ENCODE measurements at regions not wholly inside any gene's neighbourhood (a gene's known extent, or its start where the extent isn't known, plus 50 kb on each side); places are given as distances from the start of the nearest gene placed in this dataset.
A peak's percentile ranks its signal among the peaks of the same experiment; 100 is the strongest.
"Not testable (repeated sequence)": the region's sequence is repeated elsewhere in the genome, so short reads cannot be mapped to it uniquely, and the experiment has no call there.

- Histone ChIP-seq H3K9ac (ENCODE audit: low read length) (no peak overlapping the region), H3K36me3 (ENCODE audit: insufficient read depth, low read length) (no peaks in the 10 kb centered on the region), H3K4me3 (ENCODE audit: insufficient read depth, low read depth, low read length) (no peak overlapping the region), H4K20me1 (ENCODE audit: insufficient read depth, low read length) (no peaks in the 10 kb centered on the region), H3K4me2 (ENCODE audit: low read length) (no peak overlapping the region), H2AFZ (ENCODE audit: low read depth, low read length) (no peak overlapping the region), H3K9me3 (ENCODE audit: insufficient read depth, low read depth, low read length) (no peaks in the 10 kb centered on the region), H3K79me2 (ENCODE audit: insufficient read depth, low read length) (no peaks in the 10 kb centered on the region), H3K4me1 (ENCODE audit: insufficient read depth, low read length) (peaks cover 4% of the 10 kb centered on the region), H3K27me3 (ENCODE audit: insufficient read depth, low read length) (peaks cover 15% of the 10 kb centered on the region), H3K27ac (ENCODE audit: low read depth, low read length) (no peak overlapping the region)
- H3K36me3 Mint-ChIP-seq (ENCODE audit: low read depth, unreplicated experiment): no peaks in the 10 kb centered on the region
- DNase-seq (ENCODE audit: low read depth): no peak
- FAIRE-seq: no peak
- peaks cover 5% of the 10 kb centered on the region for H3K4me1 Mint-ChIP-seq (ENCODE audit: low read depth, unreplicated experiment)
- H3K27ac Mint-ChIP-seq (ENCODE audit: unreplicated experiment): no peak overlapping the region
- H3K9me3 Mint-ChIP-seq (ENCODE audit: unreplicated experiment): peaks cover 5% of the 10 kb centered on the region
- TF ChIP-seq EZH2 (IDR thresholded peaks at IDR 0.05; ENCODE audit: insufficient read depth, low read length): no peak
- H3K4me3 Mint-ChIP-seq (ENCODE audit: unreplicated experiment): no peak overlapping the region
- H3K27me3 Mint-ChIP-seq (ENCODE audit: low read depth, unreplicated experiment): peaks cover 20% of the 10 kb centered on the region
Measured at GRCh38 chr9:113738893-113739604, 137.1 kb upstream of the ZNF618 start.

GRCh38 chr9:113739605-113740507, 136.3 kb upstream of the ZNF618 start:
- not testable (repeated sequence) for H3K9me3 ChIP-seq (ENCODE audit: insufficient read depth, low read depth, low read length); H3K27ac ChIP-seq (ENCODE audit: low read depth, low read length); H3K36me3 ChIP-seq (ENCODE audit: insufficient read depth, low read length); H3K4me1 Mint-ChIP-seq (ENCODE audit: low read depth, unreplicated experiment); DNase-seq (ENCODE audit: low read depth); H3K4me3 Mint-ChIP-seq (ENCODE audit: unreplicated experiment); H3K9ac ChIP-seq (ENCODE audit: low read length); H3K4me2 ChIP-seq (ENCODE audit: low read length); H3K4me1 ChIP-seq (ENCODE audit: insufficient read depth, low read length); H3K4me3 ChIP-seq (ENCODE audit: insufficient read depth, low read depth, low read length); H3K9me3 Mint-ChIP-seq (ENCODE audit: unreplicated experiment); H2AFZ ChIP-seq (ENCODE audit: low read depth, low read length); H3K27ac Mint-ChIP-seq (ENCODE audit: unreplicated experiment); FAIRE-seq; H4K20me1 ChIP-seq (ENCODE audit: insufficient read depth, low read length); H3K79me2 ChIP-seq (ENCODE audit: insufficient read depth, low read length); H3K36me3 Mint-ChIP-seq (ENCODE audit: low read depth, unreplicated experiment)
- peaks cover 20% of the 10 kb centered on the region for H3K27me3 Mint-ChIP-seq (ENCODE audit: low read depth, unreplicated experiment)
- H3K27me3 ChIP-seq (ENCODE audit: insufficient read depth, low read length): peaks cover 16% of the 10 kb centered on the region

- H3K9me3 ChIP-seq (ENCODE audit: insufficient read depth, low read depth, low read length); H3K9me3 Mint-ChIP-seq (ENCODE audit: unreplicated experiment); H3K4me3 Mint-ChIP-seq (ENCODE audit: unreplicated experiment); H3K4me1 Mint-ChIP-seq (ENCODE audit: low read depth, unreplicated experiment); H3K9ac ChIP-seq (ENCODE audit: low read length); H2AFZ ChIP-seq (ENCODE audit: low read depth, low read length); H3K36me3 ChIP-seq (ENCODE audit: insufficient read depth, low read length); H3K36me3 Mint-ChIP-seq (ENCODE audit: low read depth, unreplicated experiment); H3K79me2 ChIP-seq (ENCODE audit: insufficient read depth, low read length); H4K20me1 ChIP-seq (ENCODE audit: insufficient read depth, low read length); H3K27ac Mint-ChIP-seq (ENCODE audit: unreplicated experiment); H3K4me1 ChIP-seq (ENCODE audit: insufficient read depth, low read length); H3K27ac ChIP-seq (ENCODE audit: low read depth, low read length); H3K4me3 ChIP-seq (ENCODE audit: insufficient read depth, low read depth, low read length): not testable (repeated sequence)
- peaks cover 20% of the 10 kb centered on the region for H3K27me3 Mint-ChIP-seq (ENCODE audit: low read depth, unreplicated experiment)
- Histone ChIP-seq H3K27me3 (ENCODE audit: insufficient read depth, low read length) (peaks cover 18% of the 10 kb centered on the region), H3K4me2 (ENCODE audit: low read length) (peak overlapping the region; percentile 71)
- DNase-seq (ENCODE audit: low read depth): peak; percentile 78
- peak; percentile 81 for FAIRE-seq
Measured at GRCh38 chr9:113740508-113741500, 135.3 kb upstream of the ZNF618 start.

Data from astrocyte (in vitro differentiated cells and primary cell).